CD4-positive, alpha-beta T cell treated with Interleukin-1 beta for 1 hour (primary cell): ENCODE measurements at regions not wholly inside any gene's neighbourhood (a gene's known extent, or its start where the extent isn't known, plus 50 kb on each side); places are given as distances from the start of the nearest gene placed in this dataset.
A peak's percentile ranks its signal among the peaks of the same experiment; 100 is the strongest.

ENCODE experiments used
- DNase-seq, 2 donors: peaks; one replicate each; pipeline ENCODE4 v3.0.0-alpha.2; 2020 to 2022

DNA sequence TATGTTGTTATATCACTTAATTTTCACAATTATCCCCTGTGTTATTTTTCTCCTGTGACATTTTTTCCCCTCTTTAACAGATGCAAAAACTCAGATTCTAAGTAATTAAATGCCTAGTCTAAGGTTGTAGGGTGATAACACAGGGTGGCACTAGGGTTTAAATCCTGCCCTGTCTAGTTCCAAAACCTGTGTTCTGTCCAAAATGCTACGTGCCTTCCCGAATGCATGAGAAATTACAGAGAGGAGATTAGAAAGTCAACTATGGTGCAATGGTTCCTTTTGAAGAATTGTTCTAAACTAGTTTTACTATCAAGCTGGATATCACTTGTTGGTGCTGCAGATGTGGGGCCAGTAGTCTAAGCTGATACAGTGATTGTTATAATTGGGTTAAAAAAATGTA lies 108.0 kb downstream of the DIPK2A start:
- DNase-seq = no peak

DNA sequence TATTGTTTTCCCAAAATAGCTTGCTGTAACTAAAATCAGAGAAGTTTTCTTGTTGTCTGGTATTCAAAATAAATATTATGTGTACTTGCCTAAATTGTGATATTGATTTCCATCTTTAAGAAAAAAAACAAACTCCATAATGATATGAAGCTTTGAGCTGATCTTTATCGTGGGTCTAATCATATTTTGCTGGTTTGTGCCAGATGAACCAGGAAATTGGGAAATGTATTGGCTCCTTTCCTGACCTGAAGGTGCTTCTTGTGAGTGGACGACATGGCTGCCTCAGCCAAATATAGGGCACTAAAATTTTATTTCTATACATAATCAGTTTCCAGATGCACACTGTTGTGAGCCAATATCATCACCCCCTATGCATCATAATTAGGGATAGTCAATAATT lies 113.3 kb downstream of the DIPK2A start:
- no peak for DNase-seq

DNA sequence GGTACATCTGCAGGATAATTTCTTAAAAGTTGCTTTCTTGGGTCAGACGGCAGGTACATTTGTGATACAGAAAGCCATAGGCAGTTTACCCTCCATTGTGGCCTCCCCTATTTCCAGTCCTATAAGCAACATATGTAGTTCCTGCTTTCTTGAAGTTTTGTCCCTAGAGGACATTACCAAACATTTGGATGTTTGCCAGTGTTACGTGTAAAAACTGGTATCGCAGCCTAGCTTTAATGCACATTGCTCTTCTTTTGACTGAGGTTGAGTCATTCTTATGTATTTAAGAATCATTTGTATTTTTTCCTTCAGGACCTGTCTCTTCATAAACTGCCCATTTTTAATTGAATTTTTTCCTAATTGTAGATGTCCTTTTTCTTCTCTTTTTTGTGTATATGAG lies 114.3 kb downstream of the DIPK2A start:
- no peak for DNase-seq

DNA sequence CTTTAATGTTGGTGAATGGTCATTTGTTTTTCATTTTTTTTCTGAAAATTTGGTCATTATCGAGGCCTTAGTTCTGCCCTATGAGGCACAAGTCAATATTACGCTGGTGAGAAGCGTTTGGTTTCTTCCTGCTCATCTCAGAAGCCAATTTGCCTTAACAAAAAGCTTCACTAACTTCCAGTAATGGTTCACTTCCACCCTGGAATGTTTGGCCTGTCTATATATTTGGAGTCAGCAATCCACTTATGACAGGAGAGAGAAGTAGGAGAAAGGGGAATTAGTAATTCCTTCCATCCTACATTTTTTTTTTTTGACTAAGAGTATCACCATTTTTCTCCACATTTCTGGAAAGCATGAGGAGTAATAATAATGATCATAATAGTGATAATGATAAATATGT lies 124.4 kb downstream of the DIPK2A start:
- DNase-seq = no peak

DNA sequence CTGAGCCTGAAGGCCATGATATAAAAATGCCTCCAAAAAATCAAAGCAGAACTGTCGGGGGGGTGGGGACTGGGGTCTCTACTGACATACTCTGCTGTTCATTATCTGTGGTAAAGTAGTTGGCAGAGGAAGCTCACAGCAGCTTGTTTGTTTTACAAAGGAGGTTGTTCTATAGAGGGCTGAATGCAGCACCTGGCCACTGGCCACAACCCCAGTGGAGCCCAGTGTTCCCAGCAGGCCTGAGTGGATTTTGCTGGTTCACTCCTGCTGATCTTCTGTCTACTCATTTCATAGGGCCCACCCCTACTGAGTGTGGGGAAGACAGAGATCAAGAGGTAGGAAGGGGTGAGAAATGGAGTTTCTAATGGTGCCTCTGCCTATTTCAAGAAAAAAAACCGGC lies 125.5 kb downstream of the DIPK2A start:
- no peak for DNase-seq

DNA sequence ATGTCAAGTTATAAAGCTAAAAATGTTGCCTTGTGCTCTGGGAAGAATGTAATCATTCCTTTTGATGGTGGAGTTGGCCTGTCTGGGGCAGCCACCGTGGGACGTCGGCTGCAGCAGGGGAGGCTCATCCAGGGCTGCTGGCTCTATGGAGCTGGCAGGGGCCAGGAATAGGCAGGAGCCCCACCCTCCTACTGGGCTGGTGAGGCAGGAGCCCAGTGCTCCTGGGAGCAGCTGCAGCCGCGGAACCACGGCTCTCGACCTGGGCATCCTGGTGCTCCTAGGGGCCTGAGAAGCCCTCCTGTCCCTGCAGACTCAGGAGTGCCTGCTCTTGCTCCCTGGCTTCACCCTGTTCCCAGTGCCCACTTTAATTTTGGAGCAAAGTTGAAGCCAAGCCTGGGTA lies 127.1 kb downstream of the DIPK2A start:
- DNase-seq = no peak

DNA sequence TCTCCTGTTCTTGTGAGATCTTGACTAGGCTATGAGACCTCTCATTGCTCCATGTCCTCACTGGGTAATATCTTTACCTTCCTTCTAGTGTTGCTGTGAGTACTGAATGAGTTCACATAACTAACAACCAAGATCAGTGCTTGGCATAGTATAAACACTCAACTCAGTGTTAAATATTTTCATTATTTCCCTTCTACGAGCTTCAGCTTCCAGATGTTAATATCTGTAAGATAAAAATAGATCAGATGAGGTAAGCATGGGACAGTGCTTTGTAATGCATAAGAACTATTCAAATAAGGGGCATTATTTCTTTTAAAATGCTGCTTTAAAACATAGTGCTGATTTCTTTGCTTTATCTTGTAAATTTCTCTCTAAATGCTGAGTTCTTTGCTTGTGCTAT lies 130.8 kb downstream of the DIPK2A start:
- no peak for DNase-seq

DNA sequence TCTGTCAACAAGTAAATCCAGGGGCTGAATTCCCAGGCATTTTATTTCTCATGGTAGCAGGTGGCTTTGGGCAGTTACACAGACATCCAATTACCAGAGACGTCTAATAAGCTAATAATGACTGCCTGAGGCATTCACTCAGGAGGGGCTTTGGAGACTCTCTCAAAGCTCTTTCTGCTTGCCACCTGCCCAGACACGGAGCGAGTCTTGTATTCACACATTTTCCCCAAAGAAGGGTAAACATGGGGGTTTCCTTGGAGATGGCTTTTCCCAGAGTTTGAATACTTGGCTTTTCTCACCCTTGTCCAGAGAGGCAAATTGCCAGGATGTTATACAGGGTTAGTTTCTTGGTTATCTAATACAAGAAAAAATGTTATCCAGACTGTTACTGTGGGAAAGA lies 132.6 kb downstream of the DIPK2A start:
- no peak for DNase-seq

DNA sequence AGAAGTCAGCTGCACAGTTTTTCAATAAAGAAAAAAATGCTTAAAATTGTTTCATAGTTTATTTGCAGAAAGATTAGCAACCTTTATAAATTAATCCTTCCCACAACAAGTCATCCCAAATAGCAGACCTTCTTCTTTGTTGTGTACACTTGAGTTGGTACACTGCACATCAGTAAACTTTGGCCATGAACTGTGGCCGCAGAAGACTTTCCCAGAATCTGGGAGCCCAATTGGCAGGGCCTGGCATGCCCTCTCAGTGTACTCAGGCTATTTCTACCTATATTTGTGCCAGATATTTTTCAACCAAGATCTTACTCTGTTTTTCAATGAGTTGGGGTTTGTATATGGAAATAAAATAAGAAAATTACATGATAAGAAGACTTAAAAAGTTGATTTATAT lies 133.1 kb downstream of the DIPK2A start:
- DNase-seq = no peak

DNA sequence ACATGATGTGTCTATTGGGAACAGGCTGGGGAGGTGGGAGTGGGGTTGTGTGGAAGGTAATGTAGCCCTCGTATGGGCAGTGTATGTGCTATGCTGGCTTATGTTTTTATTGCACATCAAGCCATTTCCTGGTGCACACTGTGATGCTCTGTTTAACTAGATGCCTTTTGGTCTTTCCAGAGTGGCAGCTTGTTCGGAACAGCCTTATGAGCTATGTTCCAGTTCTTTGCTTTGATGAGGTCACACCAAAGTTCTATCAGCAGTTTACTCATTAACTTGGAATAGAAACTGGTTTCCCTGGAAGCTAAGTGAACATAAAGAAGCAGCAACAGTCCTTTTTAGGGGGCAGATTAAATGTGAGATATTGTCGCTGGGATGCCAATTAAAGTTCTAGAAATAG lies 133.9 kb downstream of the DIPK2A start:
- no peak for DNase-seq

DNA sequence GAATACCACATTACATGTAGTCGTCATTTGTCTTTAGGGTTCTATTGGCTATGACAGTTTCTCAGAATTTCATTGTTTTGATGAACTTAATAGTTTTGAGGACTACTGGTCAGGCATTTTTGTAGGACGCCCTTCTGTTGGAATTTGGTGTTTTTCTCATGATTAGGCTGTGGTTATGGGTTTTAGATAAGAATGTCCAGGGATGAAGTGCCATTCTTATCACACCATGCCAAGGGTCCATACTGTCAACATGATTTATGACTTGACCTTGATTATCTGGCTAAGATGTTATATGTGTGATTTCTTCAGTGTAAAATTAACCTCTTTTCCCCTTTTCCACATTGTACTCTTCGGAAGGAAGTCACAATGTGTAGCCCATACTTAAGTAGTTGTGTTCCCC lies 135.3 kb downstream of the DIPK2A start:
- no peak for DNase-seq

DNA sequence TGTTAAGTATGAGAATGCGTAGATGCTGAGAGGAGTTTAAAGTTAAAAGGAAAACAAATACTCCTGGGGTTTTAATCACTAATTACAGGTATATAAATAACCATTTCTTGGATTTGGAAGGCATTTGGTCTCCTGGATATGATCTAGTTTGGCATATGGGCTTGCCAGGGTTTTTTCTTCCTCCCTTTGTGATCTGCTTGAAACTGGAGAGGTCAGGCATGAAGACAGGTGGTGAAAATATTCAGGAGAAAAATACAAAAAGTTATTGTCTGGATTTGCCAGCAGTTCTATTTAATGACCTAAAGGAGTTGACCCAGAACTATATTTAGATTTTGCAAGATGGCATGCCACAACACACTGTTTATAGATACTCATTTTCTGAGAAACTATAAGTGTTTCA lies 136.3 kb downstream of the DIPK2A start:
- no peak for DNase-seq

DNA sequence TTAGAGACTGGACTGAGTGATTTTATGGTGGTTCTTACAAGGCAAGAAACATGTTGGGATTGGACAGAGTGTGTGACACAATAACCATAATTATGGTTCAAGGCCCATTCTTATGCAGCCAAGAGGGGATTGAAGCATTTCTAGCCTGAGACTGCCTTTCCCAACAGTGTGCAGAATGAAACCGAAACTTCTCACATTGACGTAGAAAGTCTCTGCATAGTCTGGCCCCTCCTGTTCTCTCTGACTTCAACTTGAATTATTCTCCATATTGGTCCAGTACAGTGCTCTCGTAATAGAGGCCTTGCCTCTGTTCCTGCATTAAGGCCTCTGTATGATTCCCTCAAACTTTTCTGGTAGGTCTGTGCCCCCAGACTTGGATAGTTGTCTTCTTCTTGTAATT lies 138.3 kb downstream of the DIPK2A start:
- peak in 1 of 2 donors; percentile 16 for DNase-seq

DNA sequence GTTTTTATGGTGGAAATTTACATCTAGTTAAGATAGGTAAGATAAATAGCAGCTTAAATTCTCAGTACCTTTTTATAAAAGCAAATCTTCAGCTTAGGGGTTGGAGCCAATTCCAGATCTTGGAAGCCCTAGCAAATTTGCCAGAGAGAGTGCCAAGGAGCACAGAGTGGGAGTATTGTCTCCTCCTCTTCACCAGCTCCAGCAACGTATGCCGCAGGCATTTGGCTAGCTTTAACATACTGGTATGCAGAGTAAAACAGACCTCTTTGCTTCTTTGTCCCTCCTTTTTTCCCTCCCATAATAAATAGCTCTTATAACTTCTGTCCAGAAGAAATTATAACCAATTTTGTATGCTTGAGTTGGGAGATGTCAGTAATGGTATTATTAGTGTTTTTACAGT lies 140.4 kb downstream of the DIPK2A start:
- no peak for DNase-seq

DNA sequence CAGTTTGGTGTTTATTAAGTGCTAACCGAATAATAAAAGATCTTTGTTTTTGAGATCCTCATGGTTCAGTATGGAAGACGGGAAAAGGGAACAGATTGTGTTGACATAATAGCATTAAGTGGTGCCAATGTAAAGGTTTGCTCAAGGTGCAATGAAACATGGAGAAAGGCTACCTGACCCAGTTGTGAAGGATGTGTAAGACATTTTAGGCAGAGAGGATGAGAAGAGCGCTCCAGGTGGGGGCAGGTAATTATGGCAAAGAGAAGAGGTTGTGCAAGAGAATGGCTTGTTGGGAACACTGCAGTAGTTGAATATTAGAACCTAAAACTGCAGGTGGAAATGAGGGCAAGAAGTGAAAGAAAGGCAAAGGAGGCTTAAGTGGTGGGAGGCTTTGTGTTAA lies 140.8 kb downstream of the DIPK2A start:
- no peak for DNase-seq

DNA sequence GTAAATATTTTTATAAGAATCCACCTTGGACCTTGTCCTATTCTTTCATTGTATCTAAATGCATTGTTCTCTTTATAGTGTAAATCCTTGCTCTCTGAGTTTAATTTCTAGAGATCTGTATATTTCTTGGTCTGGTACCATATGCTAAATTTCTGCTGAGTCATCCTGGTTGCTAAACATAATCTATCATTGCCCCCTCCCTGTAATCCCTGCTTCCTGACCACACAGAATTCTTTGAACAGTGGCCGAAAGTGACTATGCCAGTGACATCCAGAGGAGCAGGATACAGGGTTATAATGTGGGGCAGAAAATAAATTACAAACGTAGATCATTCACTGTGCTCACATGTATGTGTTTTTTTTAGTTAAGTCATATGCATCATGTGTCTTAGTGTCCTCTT lies 143.1 kb downstream of the DIPK2A start:
- DNase-seq = no peak

DNA sequence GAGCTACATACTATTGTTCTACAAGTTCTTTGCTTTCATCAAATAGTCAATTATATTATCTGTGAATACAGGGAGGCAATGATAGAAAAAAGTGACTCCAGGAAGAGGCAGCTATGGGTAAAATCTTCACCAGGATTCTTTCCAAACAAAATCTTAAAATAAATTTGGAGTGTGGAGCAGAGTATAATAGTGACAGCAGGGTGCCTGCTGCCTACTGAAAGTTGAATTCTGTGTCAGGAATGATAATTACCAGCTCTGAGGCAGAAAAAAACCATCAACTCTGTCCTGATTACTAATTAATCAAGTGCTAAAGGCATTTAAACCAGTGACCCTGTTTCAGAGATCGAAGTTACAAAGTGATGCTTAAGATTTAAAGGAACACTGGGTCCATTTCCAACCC lies 148.0 kb downstream of the DIPK2A start:
- no peak for DNase-seq

DNA sequence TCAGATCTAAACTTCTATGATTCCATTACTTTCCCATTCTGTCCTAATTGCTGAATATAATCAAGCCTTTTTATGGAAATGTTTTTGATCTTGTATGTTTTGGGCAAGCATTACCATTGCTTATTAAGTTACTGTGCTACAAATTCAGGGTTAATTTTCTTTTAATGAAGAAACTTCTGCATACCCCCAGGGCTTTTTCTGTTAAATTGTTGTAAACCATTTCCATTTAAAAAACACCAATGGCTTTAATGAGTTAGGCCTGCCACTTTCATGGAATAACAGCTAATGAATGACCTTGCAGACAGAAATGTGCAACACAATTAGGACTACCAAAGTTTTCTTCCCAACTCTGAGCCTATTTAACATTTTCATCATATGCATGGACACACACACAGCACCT lies 150.0 kb downstream of the DIPK2A start:
- no peak for DNase-seq

DNA sequence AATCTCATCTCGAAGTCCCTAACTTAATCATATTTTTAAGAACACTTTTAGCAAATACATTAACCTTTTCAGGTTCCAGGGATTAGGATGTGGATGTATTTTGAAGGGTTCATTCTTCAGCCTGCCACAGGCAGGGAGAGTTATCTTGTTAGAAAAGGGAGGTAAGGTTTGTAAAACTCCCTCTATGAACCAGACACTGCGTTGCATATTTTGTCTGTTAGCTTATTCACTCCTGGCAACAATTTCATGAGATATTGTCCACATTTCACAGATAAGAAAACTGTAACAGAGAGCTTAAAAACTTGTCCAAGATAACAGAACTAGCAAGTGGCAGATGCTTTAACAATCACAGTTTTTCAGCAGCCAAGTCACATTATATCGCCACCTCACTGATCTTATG lies 155.4 kb downstream of the DIPK2A start:
- no peak for DNase-seq

DNA sequence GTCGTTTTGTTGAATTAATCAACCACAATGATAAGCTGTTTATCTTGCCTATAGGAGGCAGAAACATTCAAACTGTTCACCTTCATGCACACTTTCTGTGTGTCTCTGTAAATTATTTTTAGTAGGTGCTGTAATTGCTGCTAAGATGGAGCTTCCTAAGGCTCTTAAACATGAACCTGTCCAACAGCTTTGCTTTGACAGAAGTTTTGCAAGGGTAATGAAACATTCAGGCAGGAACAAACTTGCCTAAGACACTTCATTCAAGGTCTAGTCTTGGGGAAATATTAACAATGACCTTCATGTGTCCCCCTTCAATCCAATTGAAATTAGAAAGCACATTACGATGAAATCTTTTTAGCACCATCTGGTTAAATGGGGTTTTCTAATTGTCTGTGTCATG lies 156.1 kb downstream of the DIPK2A start:
- no peak for DNase-seq

DNA sequence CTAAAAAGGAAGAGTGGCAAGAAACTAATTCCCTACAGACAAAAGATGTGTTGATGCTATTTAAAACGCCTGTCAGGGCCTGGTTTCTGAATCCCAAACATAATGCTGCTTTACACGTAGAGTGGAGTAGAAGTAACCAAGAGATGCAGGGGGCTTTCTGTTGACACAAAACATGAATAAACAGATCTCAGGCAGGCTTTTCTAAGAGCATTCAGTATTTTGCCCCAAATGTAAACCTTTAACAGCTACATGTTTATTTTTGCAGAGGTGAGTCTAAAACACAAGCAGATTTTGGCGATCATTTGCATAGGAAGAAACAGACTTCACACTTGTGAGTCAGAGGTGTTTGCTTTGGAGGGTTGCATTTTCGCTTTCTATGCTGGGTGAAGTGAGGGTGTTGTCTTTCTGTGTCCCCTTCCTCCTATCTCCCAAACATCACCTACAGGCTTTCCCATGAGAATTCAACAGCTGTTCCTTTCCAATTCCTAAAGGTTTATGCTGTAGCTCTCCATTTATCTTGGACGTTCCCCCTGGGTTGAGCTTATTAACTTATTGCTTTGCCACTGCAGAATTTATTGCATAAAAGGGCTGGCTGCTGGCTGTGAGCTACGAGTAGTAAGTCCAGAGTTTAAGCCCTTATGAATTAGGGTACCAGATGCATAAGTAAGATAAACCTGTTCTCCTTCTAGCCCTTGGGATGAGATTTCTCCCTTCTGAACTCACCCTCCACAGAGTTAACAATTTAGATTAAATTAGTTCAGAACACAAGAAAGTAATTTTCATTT lies 156.7 kb downstream of the DIPK2A start:
- DNase-seq = no peak

DNA sequence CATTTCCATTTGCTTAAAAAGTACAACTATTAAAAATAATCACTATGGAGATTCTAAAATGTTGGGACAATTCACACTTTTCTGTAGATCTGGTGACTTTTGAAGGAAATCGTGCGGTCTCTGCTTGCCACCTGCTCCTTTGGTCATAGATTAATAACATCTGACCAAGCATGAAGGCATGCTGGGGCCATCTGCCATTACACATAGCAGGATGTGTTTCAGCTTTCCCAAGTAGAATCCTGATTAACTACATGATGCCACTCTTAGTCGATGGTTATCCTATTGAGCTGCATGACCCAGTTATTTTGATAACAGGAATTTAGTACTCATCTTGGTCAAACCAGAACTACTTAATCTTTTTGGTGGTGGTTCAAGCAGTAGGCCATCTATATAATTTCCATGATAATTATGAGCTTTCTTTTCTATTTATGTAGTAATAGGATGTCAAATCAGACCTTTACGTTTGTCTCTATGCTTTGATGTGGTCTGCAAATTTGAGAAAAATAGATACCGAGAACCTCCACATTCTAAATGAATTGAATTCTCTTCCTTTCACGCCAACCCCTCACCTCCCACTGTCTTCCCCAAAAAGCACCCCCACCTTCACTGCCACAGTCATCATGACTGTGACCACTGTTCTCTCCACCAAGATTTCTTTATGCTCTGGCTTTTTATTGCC lies 158.1 kb downstream of the DIPK2A start:
- DNase-seq = no peak

DNA sequence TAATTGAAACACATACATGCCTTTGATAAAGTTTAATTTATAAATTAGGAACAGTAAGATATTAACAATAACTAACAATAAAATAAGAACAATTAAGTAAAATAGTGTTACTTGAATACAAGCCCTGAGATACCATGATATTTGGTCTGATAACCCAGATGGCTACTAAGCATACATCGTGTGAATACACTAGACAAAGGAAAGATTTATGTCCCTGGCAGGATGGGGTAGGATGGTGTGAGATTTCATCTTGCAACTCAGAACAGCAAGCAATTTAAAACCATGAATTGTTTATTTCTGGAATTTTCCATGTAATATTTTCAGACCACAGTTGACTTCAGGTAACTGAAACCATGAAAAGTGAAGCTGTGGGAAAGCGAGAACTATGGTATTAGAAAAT lies 169.5 kb downstream of the DIPK2A start:
- DNase-seq = no peak

DNA sequence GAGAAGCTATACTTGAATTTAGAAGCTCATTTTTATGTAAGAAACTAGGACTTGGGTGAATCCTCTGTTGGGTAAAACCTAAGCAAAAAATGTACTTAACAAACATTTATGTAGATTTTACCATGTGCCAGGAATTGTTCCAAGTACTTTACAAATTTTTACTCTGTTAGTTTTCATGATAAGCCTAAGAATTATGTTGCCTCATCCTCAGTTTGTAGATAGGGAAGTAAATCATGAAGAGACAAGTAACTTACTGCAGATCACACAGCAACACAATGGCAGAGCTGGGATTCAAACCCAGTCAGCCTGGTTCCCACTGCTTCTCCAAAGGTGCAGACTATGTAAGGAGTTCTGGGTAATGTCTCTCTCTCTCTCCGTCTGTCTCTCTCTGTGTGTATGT lies 169.9 kb downstream of the DIPK2A start:
- DNase-seq = no peak
